ENCODE measurements at regions not wholly inside any gene's neighbourhood (a gene's known extent, or its start where the extent isn't known, plus 50 kb on each side); places are given as distances from the start of the nearest gene placed in this dataset.

GRCh38 chr5:88662846-88663245 is 220.1 kb downstream of the MEF2C start:
- TF ChIP-seq, protein P1, sequence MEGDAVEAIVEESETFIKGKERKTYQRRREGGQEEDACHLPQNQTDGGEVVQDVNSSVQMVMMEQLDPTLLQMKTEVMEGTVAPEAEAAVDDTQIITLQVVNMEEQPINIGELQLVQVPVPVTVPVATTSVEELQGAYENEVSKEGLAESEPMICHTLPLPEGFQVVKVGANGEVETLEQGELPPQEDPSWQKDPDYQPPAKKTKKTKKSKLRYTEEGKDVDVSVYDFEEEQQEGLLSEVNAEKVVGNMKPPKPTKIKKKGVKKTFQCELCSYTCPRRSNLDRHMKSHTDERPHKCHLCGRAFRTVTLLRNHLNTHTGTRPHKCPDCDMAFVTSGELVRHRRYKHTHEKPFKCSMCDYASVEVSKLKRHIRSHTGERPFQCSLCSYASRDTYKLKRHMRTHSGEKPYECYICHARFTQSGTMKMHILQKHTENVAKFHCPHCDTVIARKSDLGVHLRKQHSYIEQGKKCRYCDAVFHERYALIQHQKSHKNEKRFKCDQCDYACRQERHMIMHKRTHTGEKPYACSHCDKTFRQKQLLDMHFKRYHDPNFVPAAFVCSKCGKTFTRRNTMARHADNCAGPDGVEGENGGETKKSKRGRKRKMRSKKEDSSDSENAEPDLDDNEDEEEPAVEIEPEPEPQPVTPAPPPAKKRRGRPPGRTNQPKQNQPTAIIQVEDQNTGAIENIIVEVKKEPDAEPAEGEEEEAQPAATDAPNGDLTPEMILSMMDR (IDR thresholded peaks at IDR 0.05; ENCODE audit: unreplicated experiment) = no peak
- no peak overlapping the region for H3K27ac Mint-ChIP-seq (ENCODE audit: low read depth, unreplicated experiment)
- H3K27me3 Mint-ChIP-seq (ENCODE audit: insufficient read depth, unreplicated experiment) = peaks cover 81% of the 10 kb centered on the region
- H3K4me3 Mint-ChIP-seq (ENCODE audit: unreplicated experiment) = no peak overlapping the region
- intact Hi-C loops (cut with micrococcal nuclease) = no loop called here
- no peak for DNase-seq (ENCODE audit: unreplicated experiment)
- no peaks in the 10 kb centered on the region for H3K36me3 Mint-ChIP-seq (ENCODE audit: insufficient read depth, unreplicated experiment)
- CTCF ChIA-PET = interaction anchor here (0.7 kb wide), 1 partner anchor 28 kb away, joined by 3 read pairs; no protein-coding TSS in a partner anchor
- no peaks in the 10 kb centered on the region for H3K9me3 Mint-ChIP-seq (ENCODE audit: unreplicated experiment)
- H3K4me1 Mint-ChIP-seq (ENCODE audit: insufficient read depth, unreplicated experiment) = no peaks in the 10 kb centered on the region
- POLR2A ChIA-PET = no interaction called here
- no TSS peak for BruUV-seq (replicated peaks)

- ChIA-PET POLR2A (no interaction called here), CTCF (no interaction called here)
- no peaks in the 10 kb centered on the region for H3K36me3 Mint-ChIP-seq (ENCODE audit: insufficient read depth, unreplicated experiment)
- H3K27me3 Mint-ChIP-seq (ENCODE audit: insufficient read depth, unreplicated experiment) = peaks cover 75% of the 10 kb centered on the region
- no peak overlapping the region for H3K27ac Mint-ChIP-seq (ENCODE audit: low read depth, unreplicated experiment)
- H3K9me3 Mint-ChIP-seq (ENCODE audit: unreplicated experiment) = no peaks in the 10 kb centered on the region
- intact Hi-C loops (cut with micrococcal nuclease) = no loop called here
- TF ChIP-seq, protein P1 (IDR thresholded peaks at IDR 0.05; ENCODE audit: unreplicated experiment) = no peak
- DNase-seq (ENCODE audit: unreplicated experiment) = no peak
- no peaks in the 10 kb centered on the region for H3K4me1 Mint-ChIP-seq (ENCODE audit: insufficient read depth, unreplicated experiment)
- no TSS peak for BruUV-seq (replicated peaks)
- no peak overlapping the region for H3K4me3 Mint-ChIP-seq (ENCODE audit: unreplicated experiment)
Observed at GRCh38 chr5:88661806-88662207, 221.2 kb downstream of the MEF2C start.

DNA sequence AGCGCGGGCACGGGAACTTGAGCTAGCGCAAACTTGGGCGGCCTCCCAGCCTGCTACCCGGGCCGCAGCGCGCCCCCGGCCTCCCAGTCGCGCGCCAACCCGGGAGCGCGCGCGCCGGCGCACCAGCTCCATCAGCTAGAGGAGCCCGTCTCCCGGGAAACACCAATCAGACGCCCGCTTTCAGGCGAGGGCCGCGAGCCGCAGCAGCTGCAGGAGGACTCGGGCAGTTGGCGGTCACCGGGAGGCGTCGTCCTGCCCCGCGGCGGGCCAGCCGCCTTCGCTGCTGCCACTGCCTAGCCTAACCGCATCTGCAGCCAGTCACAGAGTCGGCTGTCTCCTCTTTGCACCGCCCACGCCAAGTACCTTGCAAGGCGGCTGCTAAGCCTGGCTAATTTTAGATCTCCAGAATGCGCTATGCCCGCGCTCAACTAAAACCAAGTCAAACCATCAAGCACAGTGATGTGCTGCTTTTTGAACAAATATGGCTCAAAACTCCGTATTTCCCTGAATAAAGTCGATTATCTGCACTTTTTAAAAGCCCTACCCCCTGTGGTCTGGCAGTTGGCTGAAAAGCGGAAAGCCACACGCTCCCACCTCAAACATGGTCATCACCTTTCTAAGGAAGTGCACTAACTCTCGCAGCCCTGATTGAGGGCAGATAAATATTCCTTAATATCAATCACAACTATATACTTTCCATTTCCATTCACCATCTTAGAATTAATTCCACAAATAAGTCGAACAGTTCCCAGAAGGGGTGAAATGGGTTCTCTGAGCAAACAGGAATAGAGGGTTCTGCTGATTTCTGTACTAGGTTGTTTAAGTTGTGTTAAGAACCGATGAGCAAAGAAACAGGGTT is 221.8 kb downstream of the MEF2C start:
- POLR2A ChIA-PET = no interaction called here
- BruUV-seq (replicated peaks) = no TSS peak
- H3K4me1 Mint-ChIP-seq (ENCODE audit: insufficient read depth, unreplicated experiment) = no peaks in the 10 kb centered on the region
- H3K9me3 Mint-ChIP-seq (ENCODE audit: unreplicated experiment) = no peaks in the 10 kb centered on the region
- H3K27me3 Mint-ChIP-seq (ENCODE audit: insufficient read depth, unreplicated experiment) = peaks cover 68% of the 10 kb centered on the region
- intact Hi-C loops (cut with micrococcal nuclease) = no loop called here
- TF ChIP-seq, protein P1 (IDR thresholded peaks at IDR 0.05; ENCODE audit: unreplicated experiment) = no peak
- H3K36me3 Mint-ChIP-seq (ENCODE audit: insufficient read depth, unreplicated experiment) = no peaks in the 10 kb centered on the region
- DNase-seq (ENCODE audit: unreplicated experiment) = no peak
- no peak overlapping the region for H3K27ac Mint-ChIP-seq (ENCODE audit: low read depth, unreplicated experiment)
- no peak overlapping the region for H3K4me3 Mint-ChIP-seq (ENCODE audit: unreplicated experiment)
- CTCF ChIA-PET = interaction anchor here (0.6 to 1.3 kb wide), 4 partner anchors 14 to 953 kb away, joined by 3 to 7 read pairs (median 4); no protein-coding TSS in a partner anchor

DNA sequence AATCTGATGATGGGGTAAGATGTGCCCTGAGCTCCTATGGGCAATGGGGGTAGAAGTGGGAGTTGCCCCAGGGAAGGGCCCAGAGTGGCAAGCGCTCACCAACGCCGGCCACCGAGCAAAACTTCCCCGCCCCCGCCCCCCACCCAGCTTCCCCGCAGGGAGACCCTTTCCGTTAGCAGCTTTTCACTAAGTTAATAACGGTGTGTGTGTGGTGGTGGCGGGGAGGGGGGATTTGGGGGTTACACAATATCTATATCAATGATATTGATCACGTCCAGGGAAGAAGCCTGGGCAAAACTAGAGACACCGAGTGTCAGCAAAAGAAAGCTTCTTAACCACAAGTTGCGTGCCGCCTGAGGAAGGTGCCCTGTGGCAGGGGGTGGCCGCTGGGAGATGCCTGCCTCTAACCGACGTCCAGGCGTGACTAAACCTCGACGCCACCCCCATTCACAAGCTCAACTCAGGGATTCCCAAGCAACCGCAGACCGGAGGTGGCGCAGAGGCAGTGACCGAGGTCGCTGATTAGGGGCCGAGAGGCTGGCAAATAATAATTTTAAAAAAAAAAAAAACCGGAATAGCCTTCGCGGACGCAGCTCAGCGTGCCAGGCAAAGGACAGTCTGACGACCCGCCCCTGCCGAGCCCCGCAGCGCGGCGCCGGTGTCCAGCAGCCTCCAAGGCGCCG is 222.6 kb downstream of the MEF2C start:
- CTCF ChIA-PET = interaction anchor here (0.6 to 1.3 kb wide), 4 partner anchors 13 to 952 kb away, joined by 3 to 7 read pairs (median 4); no protein-coding TSS in a partner anchor
- TF ChIP-seq, protein P1 (IDR thresholded peaks at IDR 0.05; ENCODE audit: unreplicated experiment) = no peak
- POLR2A ChIA-PET = no interaction called here
- Mint-ChIP-seq H3K36me3 (ENCODE audit: insufficient read depth, unreplicated experiment) (no peaks in the 10 kb centered on the region), H3K27ac (ENCODE audit: low read depth, unreplicated experiment) (no peak overlapping the region), H3K27me3 (ENCODE audit: insufficient read depth, unreplicated experiment) (peaks cover 61% of the 10 kb centered on the region), H3K4me1 (ENCODE audit: insufficient read depth, unreplicated experiment) (no peaks in the 10 kb centered on the region), H3K9me3 (ENCODE audit: unreplicated experiment) (no peaks in the 10 kb centered on the region), H3K4me3 (ENCODE audit: unreplicated experiment) (no peak overlapping the region)
- no peak for DNase-seq (ENCODE audit: unreplicated experiment)
- intact Hi-C loops (cut with micrococcal nuclease) = no loop called here
- no TSS peak for BruUV-seq (replicated peaks)

Measured in MCF 10A (cell line).